NB4 (cell line): ENCODE measurements at regions not wholly inside any gene's neighbourhood (a gene's known extent, or its start where the extent isn't known, plus 50 kb on each side); places are given as distances from the start of the nearest gene placed in this dataset.

Experiments used
- DNase-seq: peaks from one replicate; pipeline ENCODE4 v3.0.0; 2010; ENCODE audit warnings: low read depth
- H3K4me3 ChIP-seq: one replicate; pipeline ENCODE4 v1.5.1; 2011; ENCODE audit warnings: mild to moderate bottlenecking, low read depth, low read length, moderate library complexity
- MYC ChIP-seq: IDR thresholded peaks from 2 replicates; pipeline ENCODE4 v1.6.1; 2011; ENCODE audit warnings: low read depth, low read length
- POLR2A ChIP-seq: IDR thresholded peaks from 2 replicates; pipeline ENCODE4 v1.6.1; 2011; ENCODE audit warnings: mild to moderate bottlenecking; ENCODE audit not compliant: insufficient read length; ENCODE audit errors: extremely low read depth
- TF ChIP-seq, protein P1 (sequence below): IDR thresholded peaks from one replicate; pipeline ENCODE4 v1.5.1; 2012; ENCODE audit warnings: low read depth, low read length
- TF ChIP-seq, protein P2 (sequence below): IDR thresholded peaks from 2 replicates; pipeline ENCODE4 v1.6.1; 2011; ENCODE audit warnings: low read depth, low read length

DNA sequence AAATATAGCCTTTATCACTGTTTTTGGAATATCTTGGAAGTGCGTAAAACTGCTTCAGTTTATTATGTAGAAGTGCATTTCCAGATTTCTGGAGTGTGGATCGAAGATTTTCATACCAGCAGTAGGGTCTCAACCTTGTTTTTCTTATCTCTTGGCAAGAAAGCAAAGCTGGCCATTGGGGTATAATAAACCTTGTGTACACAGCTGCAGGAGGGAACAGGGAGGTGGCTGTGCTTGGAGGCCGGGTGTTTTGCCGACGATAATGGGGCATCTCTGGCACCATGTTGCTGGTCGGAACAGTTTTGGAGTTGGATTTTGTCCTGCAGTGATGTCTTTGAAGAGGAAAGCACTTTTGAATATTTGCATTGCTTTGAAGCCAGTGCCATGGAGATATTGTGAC, 308.8 kb upstream of the DMRT1 start:
- DNase-seq: no peak
- TF ChIP-seq MYC (no peak), POLR2A (no peak)
- TF ChIP-seq, protein P1, sequence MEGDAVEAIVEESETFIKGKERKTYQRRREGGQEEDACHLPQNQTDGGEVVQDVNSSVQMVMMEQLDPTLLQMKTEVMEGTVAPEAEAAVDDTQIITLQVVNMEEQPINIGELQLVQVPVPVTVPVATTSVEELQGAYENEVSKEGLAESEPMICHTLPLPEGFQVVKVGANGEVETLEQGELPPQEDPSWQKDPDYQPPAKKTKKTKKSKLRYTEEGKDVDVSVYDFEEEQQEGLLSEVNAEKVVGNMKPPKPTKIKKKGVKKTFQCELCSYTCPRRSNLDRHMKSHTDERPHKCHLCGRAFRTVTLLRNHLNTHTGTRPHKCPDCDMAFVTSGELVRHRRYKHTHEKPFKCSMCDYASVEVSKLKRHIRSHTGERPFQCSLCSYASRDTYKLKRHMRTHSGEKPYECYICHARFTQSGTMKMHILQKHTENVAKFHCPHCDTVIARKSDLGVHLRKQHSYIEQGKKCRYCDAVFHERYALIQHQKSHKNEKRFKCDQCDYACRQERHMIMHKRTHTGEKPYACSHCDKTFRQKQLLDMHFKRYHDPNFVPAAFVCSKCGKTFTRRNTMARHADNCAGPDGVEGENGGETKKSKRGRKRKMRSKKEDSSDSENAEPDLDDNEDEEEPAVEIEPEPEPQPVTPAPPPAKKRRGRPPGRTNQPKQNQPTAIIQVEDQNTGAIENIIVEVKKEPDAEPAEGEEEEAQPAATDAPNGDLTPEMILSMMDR: no peak
- TF ChIP-seq, protein P2, sequence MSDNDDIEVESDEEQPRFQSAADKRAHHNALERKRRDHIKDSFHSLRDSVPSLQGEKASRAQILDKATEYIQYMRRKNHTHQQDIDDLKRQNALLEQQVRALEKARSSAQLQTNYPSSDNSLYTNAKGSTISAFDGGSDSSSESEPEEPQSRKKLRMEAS: no peak

DNA sequence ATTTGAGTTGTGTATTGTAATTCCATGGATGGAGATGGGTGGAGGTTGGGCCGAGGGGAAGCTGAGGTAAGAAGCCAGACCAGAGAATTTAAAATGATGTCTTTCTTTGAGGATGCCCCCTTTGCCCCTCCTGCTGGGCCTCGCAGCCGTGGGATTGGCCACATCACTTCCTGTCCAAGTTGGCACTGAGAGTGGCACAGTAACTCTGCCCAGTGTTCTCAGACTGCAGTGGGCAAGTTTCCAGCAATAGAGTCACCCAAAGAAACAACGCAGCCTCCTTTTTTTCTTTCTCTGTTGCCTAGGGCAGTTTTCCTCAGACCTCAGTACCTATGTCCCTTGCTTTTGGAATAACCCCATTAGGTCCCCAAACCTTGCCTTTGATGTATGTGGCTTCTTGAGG, 306.6 kb upstream of the DMRT1 start:
- DNase-seq: no peak
- TF ChIP-seq POLR2A: no peak
- TF ChIP-seq MYC: no peak
- TF ChIP-seq, protein P1: no peak
- TF ChIP-seq, protein P2: no peak
- H3K4me3 ChIP-seq: no peak overlapping the region

More for the DNA sequence above, 308.8 kb upstream of the DMRT1 start:
- H3K4me3 ChIP-seq: no peak overlapping the region

DNA sequence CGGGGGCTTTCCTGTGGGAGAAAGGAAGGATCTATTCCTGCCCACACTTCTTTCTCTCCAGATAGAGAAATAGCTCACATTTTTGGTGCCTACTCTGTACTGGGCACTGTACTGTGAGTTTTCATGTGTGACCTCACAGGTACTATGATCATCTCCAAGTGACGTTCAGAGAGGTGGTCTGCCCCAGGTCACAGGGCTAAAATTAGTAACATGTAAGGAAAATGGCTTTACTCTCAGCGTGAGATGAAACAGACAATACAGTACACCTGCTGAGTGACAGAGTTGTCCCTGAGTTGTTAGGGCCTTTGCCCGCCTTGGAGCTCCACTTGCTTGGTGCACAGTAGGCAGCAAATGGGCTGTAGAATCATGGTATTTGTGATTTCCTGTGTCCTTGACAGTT, 306.1 kb upstream of the DMRT1 start:
- DNase-seq: no peak
- H3K4me3 ChIP-seq: no peak overlapping the region
- TF ChIP-seq MYC: no peak
- no peak for TF ChIP-seq POLR2A
- TF ChIP-seq, protein P1: no peak
- TF ChIP-seq, protein P2: no peak

DNA sequence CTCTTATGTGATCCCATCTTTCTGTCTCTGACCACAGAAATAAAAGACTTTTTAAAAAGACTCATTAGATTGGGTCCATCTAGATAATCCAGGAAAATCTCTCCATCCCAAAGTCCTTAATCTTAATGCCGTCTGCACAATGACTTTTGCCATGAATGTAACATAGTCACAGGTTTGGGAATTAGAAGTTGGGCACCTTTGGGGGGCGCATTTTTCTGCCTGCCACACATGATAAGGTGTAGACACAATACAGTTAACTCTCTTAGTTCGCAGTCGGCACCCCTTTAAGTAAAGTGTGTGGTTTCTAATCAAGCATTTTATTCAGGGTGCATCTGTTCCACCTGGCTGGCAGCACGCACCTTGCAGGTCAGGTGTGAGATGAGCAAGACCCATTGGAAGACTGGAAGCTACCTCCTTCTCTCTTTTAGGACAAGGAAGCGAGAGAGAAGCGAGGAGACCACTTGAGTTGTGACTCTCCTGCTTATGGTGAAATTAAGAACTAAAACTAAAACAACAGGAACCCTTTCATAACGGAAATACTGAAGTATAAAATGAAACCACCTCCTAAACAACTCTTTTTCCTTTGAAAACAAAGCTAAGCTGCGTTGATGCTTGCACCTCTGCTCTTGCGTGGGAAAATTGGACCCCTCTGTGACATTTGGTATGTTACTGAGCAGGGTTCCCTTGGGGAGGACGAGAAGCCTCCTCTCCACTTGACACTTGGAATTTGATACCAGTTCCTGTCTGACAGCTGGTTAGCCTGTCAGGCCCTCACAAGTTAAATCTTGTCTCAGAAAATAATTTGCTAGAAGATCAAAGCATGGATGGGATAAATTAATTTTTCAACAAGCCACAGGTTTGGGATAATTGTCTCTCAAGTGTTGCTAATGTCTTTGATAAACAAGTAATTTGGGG, 304.6 kb upstream of the DMRT1 start:
- H3K4me3 ChIP-seq: no peak overlapping the region
- no peak for TF ChIP-seq POLR2A
- TF ChIP-seq, protein P1: no peak
- TF ChIP-seq MYC: no peak
- TF ChIP-seq, protein P2: no peak
- no peak for DNase-seq

DNA sequence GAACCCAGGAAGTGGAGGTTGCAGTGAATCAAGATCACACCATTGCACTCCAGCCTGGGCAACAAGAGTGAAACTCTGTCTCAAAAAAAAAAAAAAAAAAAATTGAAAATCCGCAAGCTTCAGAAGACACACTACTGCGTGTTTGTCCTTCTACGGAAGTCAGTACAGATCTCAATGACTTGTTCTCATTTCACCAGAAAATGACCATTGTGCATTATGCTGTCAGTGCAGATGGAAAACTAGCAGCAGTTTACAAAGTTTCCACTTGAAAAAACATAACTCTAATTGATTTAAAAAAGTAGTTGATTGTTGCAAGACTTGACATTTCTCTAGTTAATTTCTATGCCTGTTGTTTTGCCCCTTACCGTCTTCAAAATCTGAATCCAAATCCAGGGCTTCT, 298.0 kb upstream of the DMRT1 start:
- DNase-seq: no peak
- no peak overlapping the region for H3K4me3 ChIP-seq
- TF ChIP-seq MYC: no peak
- no peak for TF ChIP-seq POLR2A
- TF ChIP-seq, protein P1: no peak
- TF ChIP-seq, protein P2: no peak
